Caco-2 (cell line): ENCODE measurements at regions not wholly inside any gene's neighbourhood (a gene's known extent, or its start where the extent isn't known, plus 50 kb on each side); places are given as distances from the start of the nearest gene placed in this dataset.
A peak's percentile ranks its signal among the peaks of the same experiment; 100 is the strongest.

ENCODE experiments used
- BruUV-seq: library from RNA; stranded (reverse); fragments of 400-500 nt; replicated peaks from 2 replicates; lab custom pipeline; 2021; lab: Mats Ljungman, UMichigan
- CTCF ChIA-PET: fragments of 300-600 bp; sonication (Branson Sonifier 250); formaldehyde crosslinking; loops from one replicate; lab custom pipeline; 2022; ENCODE audit warnings: antibody characterized with exemption; lab: Charles Lee
- POLR2A ChIA-PET: fragments of 300-600 bp; sonication (Branson Sonifier 250); formaldehyde crosslinking; loops from one replicate; lab custom pipeline; 2022; ENCODE audit warnings: antibody characterized with exemption; lab: Charles Lee
- DNase-seq, 2 experiments: peaks; one replicate each; pipeline versions ENCODE4 v3.0.0 to v3.0.0-alpha.2; 2020 to 2022
- H3K27me3 ChIP-seq: replicated peaks from 2 replicates; pipeline ENCODE4 v1.6.0; 2011; ENCODE audit warnings: low read length; ENCODE audit not compliant: control insufficient read depth, insufficient read depth
- H3K36me3 ChIP-seq: 2 replicates; pipeline ENCODE4 v1.5.1; 2011; ENCODE audit warnings: low read length; ENCODE audit not compliant: control insufficient read depth, insufficient read depth
- H3K4me1 ChIP-seq: fragments of 250-450 bp; sonication (Bioruptor Pico); 2 replicates; pipeline ENCODE4 v1.5.1; 2020; ENCODE audit warnings: mild to moderate bottlenecking
- H3K4me3 ChIP-seq: 2 replicates; pipeline ENCODE4 v1.5.1; 2011; ENCODE audit warnings: low read depth, mild to moderate bottlenecking, control low read depth, low read length
- H3K9me3 ChIP-seq: fragments of 250-450 bp; sonication (Bioruptor Pico); 2 replicates; pipeline ENCODE4 v1.5.1; 2020; ENCODE audit warnings: mild to moderate bottlenecking, moderate library complexity
- H3K27ac Mint-ChIP-seq: one replicate; pipeline ENCODE4 v1.8.0; 2022; ENCODE audit warnings: mixed read lengths; ENCODE audit not compliant: unreplicated experiment
- H3K27me3 Mint-ChIP-seq: one replicate; pipeline ENCODE4 v1.8.0; 2022; ENCODE audit warnings: mixed read lengths; ENCODE audit not compliant: insufficient read depth, unreplicated experiment
- H3K36me3 Mint-ChIP-seq: one replicate; pipeline ENCODE4 v1.8.0; 2022; ENCODE audit warnings: mild to moderate bottlenecking, mixed read lengths; ENCODE audit not compliant: insufficient read depth, unreplicated experiment
- H3K4me1 Mint-ChIP-seq: one replicate; pipeline ENCODE4 v1.8.0; 2022; ENCODE audit warnings: low read depth, mixed read lengths; ENCODE audit not compliant: unreplicated experiment
- H3K4me3 Mint-ChIP-seq: one replicate; pipeline ENCODE4 v1.8.0; 2022; ENCODE audit warnings: mild to moderate bottlenecking, moderate library complexity, mixed read lengths; ENCODE audit not compliant: unreplicated experiment
- H3K9me3 Mint-ChIP-seq: one replicate; pipeline ENCODE4 v1.8.0; 2022; ENCODE audit warnings: mixed read lengths; ENCODE audit not compliant: unreplicated experiment
- intact Hi-C: fragments of 100-400 bp; cut with micrococcal nuclease; formaldehyde crosslinking; loops from one replicate; pipeline ENCODE4 v1.10.0; 2022; ENCODE audit not compliant: unreplicated experiment
- TF ChIP-seq, protein P1 (sequence below), 2 experiments: fragments of 200-600 bp in 1 of 2; IDR thresholded peaks; 1 replicate in 1 of 2; 2 replicates in 1 of 2; pipeline versions ENCODE4 v1.5.1 to v1.8.0; 2011 to 2022; ENCODE audit warnings: antibody characterized with exemption in 1 of 2, control low read depth in 1 of 2, inconsistent platforms in 1 of 2, low read depth in 1 of 2, low read length in 1 of 2, mild to moderate bottlenecking in 1 of 2, moderate library complexity in 1 of 2; ENCODE audit not compliant: insufficient read depth in 1 of 2, severe bottlenecking in 1 of 2, unreplicated experiment in 1 of 2

DNA sequence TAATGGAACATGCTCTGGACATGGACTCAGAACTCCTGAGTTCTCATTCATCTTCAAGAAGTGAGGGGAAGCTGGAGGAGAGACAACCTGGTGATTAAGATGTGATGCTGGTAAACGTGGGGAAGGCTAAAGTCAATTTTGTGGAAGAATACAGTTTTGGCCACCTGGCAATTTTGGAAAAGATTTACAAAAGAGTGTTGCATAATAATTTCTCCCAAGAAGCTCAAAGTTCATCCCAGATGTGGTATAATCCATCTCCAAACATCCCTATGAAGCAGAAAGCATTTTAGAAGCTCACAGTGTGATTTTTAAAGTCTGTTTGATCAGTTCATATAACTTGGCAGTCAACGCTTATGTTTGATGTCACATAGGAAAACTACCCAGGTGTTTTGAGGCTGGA is 208.7 kb downstream of the LMX1A start:
- no peaks in the 10 kb centered on the region for H3K36me3 Mint-ChIP-seq
- Histone ChIP-seq H3K9me3 (no peaks in the 10 kb centered on the region), H3K4me3 (no peak overlapping the region), H3K36me3 (no peaks in the 10 kb centered on the region), H3K4me1 (no peaks in the 10 kb centered on the region), H3K27me3 (no peaks in the 10 kb centered on the region)
- no peak for DNase-seq
- no peaks in the 10 kb centered on the region for H3K27me3 Mint-ChIP-seq
- H3K9me3 Mint-ChIP-seq, result peaks cover 9% of the 10 kb centered on the region
- no TSS peak for BruUV-seq
- no peak overlapping the region for H3K4me3 Mint-ChIP-seq
- H3K4me1 Mint-ChIP-seq, result peaks cover 11% of the 10 kb centered on the region
- ChIA-PET POLR2A (no interaction called here), CTCF (interaction anchor here (1.0 to 1.4 kb wide), 2 partner anchors 19 to 222 kb away, joined by 3 to 7 read pairs; no protein-coding TSS in a partner anchor)
- intact Hi-C loops, result loop anchor here (5.0 kb wide), 1 partner anchor 105 kb away; no protein-coding TSS in a partner anchor
- no peak overlapping the region for H3K27ac Mint-ChIP-seq
- TF ChIP-seq, protein P1, sequence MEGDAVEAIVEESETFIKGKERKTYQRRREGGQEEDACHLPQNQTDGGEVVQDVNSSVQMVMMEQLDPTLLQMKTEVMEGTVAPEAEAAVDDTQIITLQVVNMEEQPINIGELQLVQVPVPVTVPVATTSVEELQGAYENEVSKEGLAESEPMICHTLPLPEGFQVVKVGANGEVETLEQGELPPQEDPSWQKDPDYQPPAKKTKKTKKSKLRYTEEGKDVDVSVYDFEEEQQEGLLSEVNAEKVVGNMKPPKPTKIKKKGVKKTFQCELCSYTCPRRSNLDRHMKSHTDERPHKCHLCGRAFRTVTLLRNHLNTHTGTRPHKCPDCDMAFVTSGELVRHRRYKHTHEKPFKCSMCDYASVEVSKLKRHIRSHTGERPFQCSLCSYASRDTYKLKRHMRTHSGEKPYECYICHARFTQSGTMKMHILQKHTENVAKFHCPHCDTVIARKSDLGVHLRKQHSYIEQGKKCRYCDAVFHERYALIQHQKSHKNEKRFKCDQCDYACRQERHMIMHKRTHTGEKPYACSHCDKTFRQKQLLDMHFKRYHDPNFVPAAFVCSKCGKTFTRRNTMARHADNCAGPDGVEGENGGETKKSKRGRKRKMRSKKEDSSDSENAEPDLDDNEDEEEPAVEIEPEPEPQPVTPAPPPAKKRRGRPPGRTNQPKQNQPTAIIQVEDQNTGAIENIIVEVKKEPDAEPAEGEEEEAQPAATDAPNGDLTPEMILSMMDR (IDR thresholded peaks at IDR 0.05; ENCODE audit: insufficient read depth in 1 of 2, low read depth in 1 of 2, low read length in 1 of 2, severe bottlenecking in 1 of 2, unreplicated experiment in 1 of 2), result no peak

DNA sequence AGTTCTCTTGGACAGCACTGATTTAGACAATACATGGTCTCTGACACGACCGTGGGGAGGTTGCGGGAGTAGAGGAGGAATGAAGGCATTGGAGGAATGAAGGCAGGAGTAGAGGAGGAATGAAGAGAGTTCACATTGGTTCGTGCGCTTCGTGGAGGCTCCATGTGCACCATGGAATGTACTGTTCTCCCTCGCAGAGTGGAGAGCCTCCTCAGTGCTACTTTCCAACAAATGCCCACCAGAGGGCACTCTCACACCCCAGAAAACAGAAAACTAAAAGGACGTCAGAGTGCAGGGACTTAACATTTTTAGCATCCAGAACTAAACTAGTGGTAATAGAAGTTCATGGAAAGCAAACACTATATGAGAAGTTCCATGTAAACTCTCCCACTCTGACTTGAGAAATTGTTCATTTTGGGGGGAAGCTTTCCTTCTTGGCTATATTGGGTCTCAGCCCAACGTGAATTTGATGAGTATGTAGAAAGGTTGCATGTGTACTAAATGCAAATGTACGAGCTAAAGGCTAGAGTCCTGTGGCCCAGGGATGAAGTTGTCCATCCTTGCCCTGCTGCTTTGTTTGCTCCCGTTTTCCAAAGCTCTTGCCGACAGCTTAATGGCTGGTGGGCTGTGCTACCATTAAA is 211.6 kb downstream of the LMX1A start:
- H3K4me3 Mint-ChIP-seq, result no peak overlapping the region
- TF ChIP-seq, protein P1 (IDR thresholded peaks at IDR 0.05; ENCODE audit: insufficient read depth in 1 of 2, low read depth in 1 of 2, low read length in 1 of 2, severe bottlenecking in 1 of 2, unreplicated experiment in 1 of 2), result peak; percentile 76 to 80
- H3K4me1 ChIP-seq, result peaks cover 2% of the 10 kb centered on the region; the same call in 1 of the 2 replicates
- H3K4me1 Mint-ChIP-seq, result peaks cover 20% of the 10 kb centered on the region
- ChIA-PET CTCF (interaction anchor here (1.0 kb wide), 1 partner anchor 15 kb away, joined by 4 read pairs; no protein-coding TSS in a partner anchor), POLR2A (no interaction called here)
- peak; percentile 61 to 76 for DNase-seq
- peaks cover 6% of the 10 kb centered on the region for H3K36me3 Mint-ChIP-seq
- intact Hi-C loops, result loop anchor here (1.0 to 5.0 kb wide), 5 partner anchors 16 to 224 kb away; no protein-coding TSS in a partner anchor
- H3K9me3 Mint-ChIP-seq, result no peaks in the 10 kb centered on the region
- H3K9me3 ChIP-seq, result no peaks in the 10 kb centered on the region
- H3K27me3 Mint-ChIP-seq, result peaks cover 3% of the 10 kb centered on the region
- H3K4me3 ChIP-seq, result no peak overlapping the region
- H3K27ac Mint-ChIP-seq, result no peak overlapping the region
- H3K27me3 ChIP-seq, result no peaks in the 10 kb centered on the region
- BruUV-seq, result no TSS peak
- no peaks in the 10 kb centered on the region for H3K36me3 ChIP-seq

DNA sequence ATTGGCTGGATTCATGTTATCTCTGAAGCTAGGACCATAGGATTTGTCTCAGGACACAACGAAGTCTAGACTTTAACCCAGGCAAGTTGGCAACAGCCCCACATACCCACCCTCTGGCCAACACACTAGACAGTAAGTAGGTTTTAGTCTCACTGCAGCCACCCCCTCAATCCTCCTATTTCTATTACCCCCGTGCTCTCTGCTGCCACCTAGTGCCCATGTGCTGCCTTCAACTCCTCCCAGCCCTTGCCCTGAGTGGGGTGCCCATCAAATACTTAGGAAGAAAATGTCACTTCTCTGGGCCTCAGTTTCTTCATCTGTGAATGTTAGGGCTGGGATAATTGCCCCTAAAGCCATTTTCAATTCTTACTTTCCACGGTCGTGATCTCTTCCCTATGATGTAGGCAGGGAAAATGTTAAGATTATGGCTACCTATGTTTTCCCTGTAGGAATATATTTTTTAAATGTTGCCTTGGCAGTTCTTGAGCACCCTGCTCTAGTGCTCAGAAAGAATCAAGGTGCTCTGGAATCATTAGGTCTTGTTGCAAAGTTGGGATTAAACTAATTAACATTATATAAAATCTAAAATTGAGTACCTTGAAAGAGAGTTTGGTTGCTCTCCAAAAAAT is 213.0 kb downstream of the LMX1A start:
- peaks cover 26% of the 10 kb centered on the region for H3K4me1 Mint-ChIP-seq
- no peaks in the 10 kb centered on the region for H3K9me3 Mint-ChIP-seq
- peaks cover 3% of the 10 kb centered on the region for H3K27me3 Mint-ChIP-seq
- ChIA-PET POLR2A (no interaction called here), CTCF (no interaction called here)
- BruUV-seq, result no TSS peak
- H3K4me3 Mint-ChIP-seq, result no peak overlapping the region
- Histone ChIP-seq H3K9me3 (no peaks in the 10 kb centered on the region), H3K27me3 (no peaks in the 10 kb centered on the region), H3K36me3 (no peaks in the 10 kb centered on the region), H3K4me3 (no peak overlapping the region), H3K4me1 (peaks cover 15% of the 10 kb centered on the region)
- H3K27ac Mint-ChIP-seq, result no peak overlapping the region
- intact Hi-C loops, result loop anchor here (1.0 to 2.0 kb wide), 3 partner anchors 14 to 225 kb away; no protein-coding TSS in a partner anchor
- TF ChIP-seq, protein P1 (IDR thresholded peaks at IDR 0.05; ENCODE audit: insufficient read depth in 1 of 2, low read depth in 1 of 2, low read length in 1 of 2, severe bottlenecking in 1 of 2, unreplicated experiment in 1 of 2), result peak; percentile 60 to 78
- peak in 1 of 2 experiments; percentile 51 for DNase-seq
- peaks cover 6% of the 10 kb centered on the region for H3K36me3 Mint-ChIP-seq
